ENCODE measurements at regions not wholly inside any gene's neighbourhood (a gene's known extent, or its start where the extent isn't known, plus 50 kb on each side); places are given as distances from the start of the nearest gene placed in this dataset.

GRCh38 chr9:6080154-6080716 is 64.8 kb upstream of the RANBP6 start:
- 36 to 47% methylated on average over 18 of the region's 18 CpGs for WGBS, 2 donors
- peak overlapping the region; percentile 64 to 82 (median 67) for H3K27ac ChIP-seq
- no peaks in the 10 kb centered on the region for H3K36me3 ChIP-seq
- TF ChIP-seq POLR2A (IDR thresholded peaks at IDR 0.05) (peak in 1 of 2 donors; percentile 60), CTCF (IDR thresholded peaks at IDR 0.05) (peak in 4 of 6 experiments; percentile 6 to 47 (median 34))
- peak; percentile 91 to 92 for DNase-seq
- no peak overlapping the region for H3K4me3 ChIP-seq (replicated peaks in 1 of 3)
- H3K27me3 ChIP-seq, result no peaks in the 10 kb centered on the region
- no peaks in the 10 kb centered on the region for H3K4me1 ChIP-seq
- H3K9me3 ChIP-seq, result no peaks in the 10 kb centered on the region
- intact Hi-C loops (cut with DNase I), result no loop called here

- no peaks in the 10 kb centered on the region for H3K9me3 ChIP-seq
These were observed 64.0 kb upstream of the RANBP6 start for GRCh38 chr9:6079386-6079785.

GRCh38 chr9:6078382-6079105 is 63.1 kb upstream of the RANBP6 start:
- Histone ChIP-seq H3K27me3 (no peaks in the 10 kb centered on the region), H3K4me3 (replicated peaks in 1 of 3) (no peak overlapping the region), H3K4me1 (no peaks in the 10 kb centered on the region), H3K9me3 (no peaks in the 10 kb centered on the region), H3K27ac (no peak overlapping the region), H3K36me3 (no peaks in the 10 kb centered on the region)
- WGBS, 2 donors, result 70 to 75% methylated on average over 5 of the region's 5 CpGs
- TF ChIP-seq CTCF (IDR thresholded peaks at IDR 0.05), result no peak
- no peak for TF ChIP-seq POLR2A (IDR thresholded peaks at IDR 0.05)
- no peak for DNase-seq
- intact Hi-C loops (cut with DNase I), result no loop called here

More at GRCh38 chr9:6079386-6079785, 64.0 kb upstream of the RANBP6 start:
- WGBS, 2 donors, result 93 to 94% methylated on average over 5 of the region's 5 CpGs
- H3K36me3 ChIP-seq, result no peaks in the 10 kb centered on the region
- TF ChIP-seq CTCF (IDR thresholded peaks at IDR 0.05), result no peak
- no peak for TF ChIP-seq POLR2A (IDR thresholded peaks at IDR 0.05)
- H3K4me3 ChIP-seq (replicated peaks in 1 of 3), result no peak overlapping the region
- no peak for DNase-seq
- intact Hi-C loops (cut with DNase I), result no loop called here
- no peak overlapping the region for H3K27ac ChIP-seq
- H3K4me1 ChIP-seq, result no peaks in the 10 kb centered on the region
- H3K27me3 ChIP-seq, result no peaks in the 10 kb centered on the region

GRCh38 chr9:6076851-6077250 is 61.4 kb upstream of the RANBP6 start:
- Histone ChIP-seq H3K9me3 (no peaks in the 10 kb centered on the region), H3K4me1 (no peaks in the 10 kb centered on the region), H3K4me3 (replicated peaks in 1 of 3) (no peak overlapping the region), H3K27ac (no peak overlapping the region), H3K27me3 (no peaks in the 10 kb centered on the region), H3K36me3 (no peaks in the 10 kb centered on the region)
- DNase-seq, result no peak
- 77 to 80% methylated on average over 6 of the region's 6 CpGs for WGBS, 2 donors
- intact Hi-C loops (cut with DNase I), result no loop called here
- TF ChIP-seq CTCF (IDR thresholded peaks at IDR 0.05), result no peak
- TF ChIP-seq POLR2A (IDR thresholded peaks at IDR 0.05), result no peak

GRCh38 chr9:6073731-6074130 is 58.3 kb upstream of the RANBP6 start:
- Histone ChIP-seq H3K9me3 (no peaks in the 10 kb centered on the region), H3K4me1 (no peaks in the 10 kb centered on the region), H3K27ac (no peak overlapping the region), H3K36me3 (no peaks in the 10 kb centered on the region), H3K27me3 (no peaks in the 10 kb centered on the region), H3K4me3 (replicated peaks in 1 of 3) (no peak overlapping the region)
- intact Hi-C loops (cut with DNase I), result no loop called here
- TF ChIP-seq POLR2A (IDR thresholded peaks at IDR 0.05) (no peak), CTCF (IDR thresholded peaks at IDR 0.05) (no peak)
- DNase-seq, result no peak
- WGBS, 2 donors, result 88 to 94% methylated on average over 2 of the region's 2 CpGs

Measured in thyroid gland (tissue), 4 donors.